ENCODE measurements at regions not wholly inside any gene's neighbourhood (a gene's known extent, or its start where the extent isn't known, plus 50 kb on each side); places are given as distances from the start of the nearest gene placed in this dataset.

DNA sequence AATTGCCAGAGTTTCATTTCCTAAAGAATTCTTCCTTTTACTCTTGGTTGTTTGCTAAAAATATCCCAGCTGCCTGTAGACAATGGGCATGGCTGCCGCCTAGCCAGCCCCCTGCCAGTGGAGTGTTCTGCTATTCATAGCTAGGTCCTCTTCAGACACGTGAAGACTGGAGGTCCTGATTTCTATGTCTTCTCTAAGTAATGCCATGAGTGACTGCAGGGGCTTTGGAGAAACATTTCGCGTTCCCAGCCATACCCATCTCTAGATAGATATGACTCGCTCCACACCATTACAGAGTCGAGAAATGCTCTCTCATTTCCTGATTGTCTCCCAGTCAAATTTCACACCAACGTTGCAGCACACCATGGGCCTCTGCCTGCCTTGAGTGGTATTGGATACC is 99.5 kb upstream of the BACE2 start:
- Mint-ChIP-seq H3K27ac (no peak overlapping the region), H3K4me1 (peaks cover 7% of the 10 kb centered on the region), H3K9me3 (no peaks in the 10 kb centered on the region), H3K27me3 (peaks cover 18% of the 10 kb centered on the region), H3K4me3 (no peak overlapping the region), H3K36me3 (no peaks in the 10 kb centered on the region)
- no peak for DNase-seq
- CTCF ChIA-PET = interaction anchor here (0.9 to 1.2 kb wide), 4 partner anchors 8 to 602 kb away, joined by 3 to 4 read pairs (median 4); no protein-coding TSS in a partner anchor

DNA sequence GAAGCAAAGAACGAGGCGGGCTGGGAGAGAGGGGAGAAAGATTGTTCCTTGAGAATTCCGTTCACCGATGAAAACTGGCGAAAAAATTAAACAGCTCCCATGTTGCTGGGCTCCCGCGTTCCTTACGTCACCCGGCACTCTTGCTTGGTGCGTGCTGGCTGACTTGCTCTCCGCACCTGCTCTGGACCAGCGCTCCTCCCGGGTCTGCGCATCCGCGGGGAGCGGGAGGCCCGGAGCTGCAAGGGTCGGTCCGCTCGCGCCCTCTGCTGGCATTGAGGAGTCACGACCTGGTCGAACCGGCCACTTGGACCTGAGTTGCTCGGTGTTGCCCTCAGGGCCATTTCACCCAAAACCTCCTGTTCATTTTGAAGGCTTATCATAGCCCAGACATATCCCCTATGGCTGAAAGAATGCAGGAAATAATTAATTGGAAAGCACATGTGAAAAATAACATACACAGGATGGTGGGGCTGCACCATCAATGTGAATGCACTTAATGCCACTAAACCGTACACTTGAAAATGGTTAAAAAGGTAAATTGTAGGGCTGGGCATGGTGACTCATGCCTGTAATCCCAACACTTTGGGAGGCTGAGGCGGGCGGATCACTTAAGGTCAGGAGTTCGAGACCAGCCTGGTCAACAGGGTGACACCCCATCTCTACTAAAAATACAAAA is 98.9 kb upstream of the BACE2 start:
- no peak overlapping the region for H3K27ac Mint-ChIP-seq
- H3K4me1 Mint-ChIP-seq = peaks cover 7% of the 10 kb centered on the region
- CTCF ChIA-PET = interaction anchor here (0.5 to 1.2 kb wide), 5 partner anchors 9 to 602 kb away, joined by 3 to 4 read pairs (median 4); no protein-coding TSS in a partner anchor

GRCh38 chr21:41070284-41070683 is 97.7 kb upstream of the BACE2 start:
- H3K9me3 Mint-ChIP-seq = no peaks in the 10 kb centered on the region
- CTCF ChIA-PET = no interaction called here

More for the DNA sequence above, 98.9 kb upstream of the BACE2 start:
- H3K9me3 Mint-ChIP-seq = no peaks in the 10 kb centered on the region
- peak; percentile 77 for DNase-seq
- H3K4me3 Mint-ChIP-seq = peak overlapping the region; percentile 19
- H3K27me3 Mint-ChIP-seq = peaks cover 18% of the 10 kb centered on the region
- no peaks in the 10 kb centered on the region for H3K36me3 Mint-ChIP-seq

DNA sequence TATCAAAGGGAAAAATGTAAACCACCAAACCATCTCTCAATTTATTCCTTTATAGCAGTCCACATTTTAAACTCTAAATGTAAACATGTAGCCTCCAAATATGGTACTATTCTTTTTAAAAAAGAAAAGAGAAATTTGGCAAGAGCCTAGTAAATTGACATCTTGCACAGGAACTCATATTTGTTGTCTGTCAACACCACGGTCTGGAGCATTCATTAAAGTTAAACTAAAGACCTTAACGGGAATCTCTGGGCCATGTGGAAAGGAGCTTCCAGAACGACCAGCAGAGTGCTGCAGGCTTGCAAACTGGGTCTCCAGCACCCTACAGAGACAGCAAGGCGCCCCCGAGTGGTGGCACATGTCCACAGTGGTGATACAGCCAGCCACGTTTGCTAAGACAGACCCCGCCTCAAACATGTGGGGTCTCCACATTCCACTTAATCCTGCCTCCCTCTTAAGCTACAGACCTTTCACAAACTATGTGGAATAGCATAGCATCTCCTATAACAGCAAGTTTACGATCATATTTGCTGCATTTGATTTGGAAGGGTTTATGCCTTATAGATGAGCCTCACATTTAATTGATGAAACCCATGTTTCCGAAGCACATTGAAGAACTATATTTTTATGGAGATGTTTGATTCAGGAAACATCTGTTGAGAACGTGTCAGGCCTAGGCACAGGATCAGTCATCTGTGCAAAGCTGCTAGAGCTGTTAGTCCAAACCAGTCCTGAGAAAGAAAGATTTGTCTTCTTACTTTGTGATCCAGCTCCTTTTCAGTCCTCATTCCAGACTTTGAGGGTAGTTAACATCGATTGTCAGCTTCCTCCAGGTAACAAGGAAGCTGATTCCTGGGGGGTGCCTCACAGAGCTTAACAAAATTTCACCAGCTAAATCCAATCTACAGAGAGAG is 96.4 kb upstream of the BACE2 start:
- Mint-ChIP-seq H3K4me1 (peaks cover 7% of the 10 kb centered on the region), H3K9me3 (no peaks in the 10 kb centered on the region), H3K36me3 (no peaks in the 10 kb centered on the region), H3K27ac (no peak overlapping the region), H3K27me3 (peaks cover 21% of the 10 kb centered on the region), H3K4me3 (no peak overlapping the region)
- DNase-seq = no peak
- CTCF ChIA-PET = no interaction called here

More at GRCh38 chr21:41070284-41070683, 97.7 kb upstream of the BACE2 start:
- H3K27ac Mint-ChIP-seq = no peak overlapping the region
- peaks cover 7% of the 10 kb centered on the region for H3K4me1 Mint-ChIP-seq
- no peak overlapping the region for H3K4me3 Mint-ChIP-seq
- H3K27me3 Mint-ChIP-seq = peaks cover 21% of the 10 kb centered on the region
- no peaks in the 10 kb centered on the region for H3K36me3 Mint-ChIP-seq
- DNase-seq = no peak

DNA sequence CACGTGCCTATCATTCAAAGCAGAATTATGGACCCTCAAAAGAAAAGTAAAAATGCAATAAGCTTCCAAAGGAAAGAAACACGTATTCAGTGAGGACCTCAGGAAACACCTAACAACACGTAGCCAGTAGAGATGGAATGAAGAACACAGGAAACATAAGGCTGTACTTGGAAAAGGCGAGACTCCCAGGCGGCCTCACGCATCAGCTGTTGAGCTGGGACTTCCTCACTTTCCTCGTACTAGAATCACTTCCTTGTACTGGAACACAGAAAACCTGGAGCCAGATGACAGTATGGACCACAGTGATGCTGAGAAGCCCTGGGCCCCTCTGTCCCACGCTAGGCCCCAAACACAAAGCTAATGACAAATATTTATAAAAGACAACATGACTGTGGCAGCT is 94.4 kb upstream of the BACE2 start:
- CTCF ChIA-PET = no interaction called here
- Mint-ChIP-seq H3K36me3 (no peaks in the 10 kb centered on the region), H3K4me1 (peaks cover 7% of the 10 kb centered on the region), H3K27ac (no peak overlapping the region), H3K27me3 (peaks cover 10% of the 10 kb centered on the region), H3K4me3 (no peak overlapping the region), H3K9me3 (no peaks in the 10 kb centered on the region)
- no peak for DNase-seq

- no peaks in the 10 kb centered on the region for H3K9me3 Mint-ChIP-seq
- no peaks in the 10 kb centered on the region for H3K36me3 Mint-ChIP-seq
- CTCF ChIA-PET = no interaction called here
- no peak overlapping the region for H3K4me3 Mint-ChIP-seq
- H3K4me1 Mint-ChIP-seq = no peaks in the 10 kb centered on the region
- H3K27ac Mint-ChIP-seq = no peak overlapping the region
- DNase-seq = no peak
- peaks cover 3% of the 10 kb centered on the region for H3K27me3 Mint-ChIP-seq
Measured at GRCh38 chr21:41074396-41075184, 93.4 kb upstream of the BACE2 start.

DNA sequence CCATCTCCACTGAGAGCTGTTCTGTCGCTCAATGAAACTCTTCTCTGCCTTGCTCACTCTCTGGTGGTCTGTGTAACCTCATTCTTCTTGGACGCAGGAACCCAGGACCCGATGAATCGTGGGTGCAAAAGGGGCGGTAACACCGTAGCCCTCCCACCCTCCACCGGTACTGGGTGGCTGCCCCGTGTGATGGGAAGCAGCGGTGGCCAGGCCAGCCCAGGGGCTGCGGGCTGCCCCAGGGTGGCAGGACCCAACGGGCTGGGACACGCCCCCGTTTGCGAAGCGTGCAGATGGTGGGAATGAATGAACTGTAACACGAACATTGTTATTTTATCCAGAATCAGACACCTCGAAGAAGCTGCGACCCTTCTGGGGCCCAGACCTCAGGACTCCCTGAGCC is 92.3 kb upstream of the BACE2 start:
- Mint-ChIP-seq H3K9me3 (no peaks in the 10 kb centered on the region), H3K27me3 (peaks cover 3% of the 10 kb centered on the region), H3K4me3 (no peak overlapping the region), H3K4me1 (no peaks in the 10 kb centered on the region), H3K27ac (no peak overlapping the region), H3K36me3 (no peaks in the 10 kb centered on the region)
- CTCF ChIA-PET = no interaction called here
- DNase-seq = no peak

DNA sequence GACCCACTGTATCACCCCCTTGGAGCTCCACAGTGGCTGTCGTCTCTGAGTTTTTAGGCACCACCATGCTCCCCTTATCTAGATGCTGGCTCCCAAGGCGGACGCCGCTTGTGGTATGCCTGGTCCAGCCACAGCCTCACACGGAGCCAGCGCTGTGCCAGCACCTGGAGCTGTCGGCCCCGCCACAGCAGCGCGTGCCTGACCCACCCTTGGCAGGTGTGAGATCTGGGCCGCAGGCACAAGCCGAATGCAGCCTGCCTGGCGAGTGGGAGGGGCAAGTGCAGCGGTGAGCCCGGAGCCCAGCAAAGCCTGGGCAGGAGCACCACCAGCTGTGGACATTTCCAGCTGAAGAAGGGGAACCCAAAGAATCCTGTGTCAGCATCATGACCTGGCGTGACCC is 91.9 kb upstream of the BACE2 start:
- no peak overlapping the region for H3K4me3 Mint-ChIP-seq
- H3K9me3 Mint-ChIP-seq = no peaks in the 10 kb centered on the region
- peaks cover 3% of the 10 kb centered on the region for H3K27me3 Mint-ChIP-seq
- CTCF ChIA-PET = no interaction called here
- H3K4me1 Mint-ChIP-seq = no peaks in the 10 kb centered on the region
- no peak overlapping the region for H3K27ac Mint-ChIP-seq
- DNase-seq = no peak
- H3K36me3 Mint-ChIP-seq = no peaks in the 10 kb centered on the region

DNA sequence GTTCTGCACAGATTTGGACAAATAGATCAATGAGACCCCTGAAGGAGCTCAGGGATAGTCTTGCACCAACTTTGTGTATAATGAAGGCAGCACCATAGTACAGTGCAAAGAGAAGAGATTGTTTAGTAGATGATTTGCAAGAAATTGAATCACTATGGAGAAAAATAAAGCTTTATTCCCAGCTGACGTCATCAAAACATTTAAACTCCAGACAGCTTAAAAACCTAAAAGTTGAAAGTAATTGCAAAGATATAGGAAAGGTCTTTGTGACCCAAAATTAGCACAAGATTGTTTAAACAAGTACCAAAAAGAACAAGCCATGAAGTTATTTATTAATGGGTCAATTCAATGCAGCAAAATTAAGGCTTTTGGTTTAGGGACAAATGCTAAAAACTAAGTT is 88.8 kb upstream of the BACE2 start:
- peaks cover 3% of the 10 kb centered on the region for H3K27me3 Mint-ChIP-seq
- no peak for DNase-seq
- CTCF ChIA-PET = no interaction called here
- H3K36me3 Mint-ChIP-seq = no peaks in the 10 kb centered on the region
- no peaks in the 10 kb centered on the region for H3K4me1 Mint-ChIP-seq
- H3K4me3 Mint-ChIP-seq = no peak overlapping the region
- H3K27ac Mint-ChIP-seq = no peak overlapping the region
- H3K9me3 Mint-ChIP-seq = no peaks in the 10 kb centered on the region

GRCh38 chr21:41080485-41081121 is 87.4 kb upstream of the BACE2 start:
- no peaks in the 10 kb centered on the region for H3K36me3 Mint-ChIP-seq
- no peak overlapping the region for H3K4me3 Mint-ChIP-seq
- CTCF ChIA-PET = no interaction called here
- H3K4me1 Mint-ChIP-seq = no peaks in the 10 kb centered on the region
- H3K9me3 Mint-ChIP-seq = no peaks in the 10 kb centered on the region
- H3K27ac Mint-ChIP-seq = no peak overlapping the region
- DNase-seq = no peak
- no peaks in the 10 kb centered on the region for H3K27me3 Mint-ChIP-seq

DNA sequence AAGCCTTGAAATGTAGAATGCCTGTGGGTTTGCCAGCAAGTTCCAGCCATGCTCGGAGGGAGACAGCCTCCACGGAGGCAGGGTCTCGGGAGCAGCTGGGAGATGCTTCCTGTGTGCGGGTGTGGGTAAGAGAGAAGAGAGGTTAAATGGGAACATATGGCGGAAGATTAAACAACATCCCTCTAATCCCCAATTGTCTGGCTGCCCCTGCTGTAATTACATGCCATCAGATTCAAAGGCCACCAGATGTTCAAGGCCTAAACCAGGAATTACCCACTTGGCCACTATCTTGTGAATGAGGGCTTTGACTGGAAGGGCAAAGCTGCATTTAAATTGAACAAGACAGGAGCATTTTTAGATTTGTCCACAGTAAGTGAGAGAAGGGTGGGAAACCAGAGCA is 81.4 kb upstream of the BACE2 start:
- H3K27ac Mint-ChIP-seq = no peak overlapping the region
- H3K36me3 Mint-ChIP-seq = no peaks in the 10 kb centered on the region
- CTCF ChIA-PET = no interaction called here
- H3K4me3 Mint-ChIP-seq = no peak overlapping the region
- H3K27me3 Mint-ChIP-seq = no peaks in the 10 kb centered on the region
- H3K4me1 Mint-ChIP-seq = no peaks in the 10 kb centered on the region
- H3K9me3 Mint-ChIP-seq = no peaks in the 10 kb centered on the region
- no peak for DNase-seq

GRCh38 chr21:41090981-41091380 is 77.0 kb upstream of the BACE2 start:
- no peaks in the 10 kb centered on the region for H3K27me3 Mint-ChIP-seq
- CTCF ChIA-PET = no interaction called here
- no peak for DNase-seq
- no peaks in the 10 kb centered on the region for H3K9me3 Mint-ChIP-seq
- H3K36me3 Mint-ChIP-seq = no peaks in the 10 kb centered on the region
- no peak overlapping the region for H3K27ac Mint-ChIP-seq
- no peaks in the 10 kb centered on the region for H3K4me1 Mint-ChIP-seq
- no peak overlapping the region for H3K4me3 Mint-ChIP-seq

DNA sequence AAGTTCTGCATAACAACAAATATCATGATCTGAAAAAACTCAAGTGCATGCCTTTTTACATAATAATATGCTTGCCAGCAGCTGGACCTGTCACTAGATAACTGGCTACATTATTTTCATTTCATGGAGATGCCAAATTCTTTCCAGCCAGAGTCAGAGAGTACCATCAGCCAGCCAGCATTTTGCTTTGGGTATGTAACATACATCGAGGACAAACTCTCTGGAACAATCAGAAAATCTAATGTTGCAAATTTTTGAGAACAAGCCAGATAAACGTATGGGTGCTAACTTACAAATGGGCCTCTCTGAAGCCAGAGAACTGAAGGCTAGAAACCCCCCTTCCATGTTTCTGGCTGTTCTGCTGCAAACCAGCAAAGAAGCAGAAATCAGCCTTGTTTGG is 76.3 kb upstream of the BACE2 start:
- Mint-ChIP-seq H3K9me3 (no peaks in the 10 kb centered on the region), H3K27me3 (no peaks in the 10 kb centered on the region), H3K4me1 (no peaks in the 10 kb centered on the region), H3K27ac (no peak overlapping the region), H3K4me3 (no peak overlapping the region), H3K36me3 (no peaks in the 10 kb centered on the region)
- CTCF ChIA-PET = no interaction called here
- no peak for DNase-seq

DNA sequence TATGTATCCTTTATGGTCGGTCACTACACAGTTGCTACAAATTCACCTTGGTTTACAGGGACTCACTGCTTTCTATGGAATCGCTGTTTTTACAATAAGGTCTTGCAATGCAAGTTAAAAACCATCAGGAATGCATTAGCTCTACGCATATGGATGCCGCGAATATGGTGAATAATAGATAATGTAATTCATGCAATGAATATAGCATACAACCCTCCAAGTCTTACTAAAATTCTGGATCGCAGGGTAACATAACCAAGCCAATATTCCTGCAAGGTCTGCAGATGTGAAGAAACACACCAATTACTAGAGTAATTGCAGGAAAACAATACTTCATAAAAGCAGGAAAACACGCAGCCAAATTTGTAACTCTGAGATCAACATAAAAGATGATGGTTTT is 75.6 kb upstream of the BACE2 start:
- DNase-seq = no peak
- CTCF ChIA-PET = no interaction called here
- Mint-ChIP-seq H3K27ac (no peak overlapping the region), H3K9me3 (no peaks in the 10 kb centered on the region), H3K27me3 (no peaks in the 10 kb centered on the region), H3K36me3 (no peaks in the 10 kb centered on the region), H3K4me3 (no peak overlapping the region), H3K4me1 (no peaks in the 10 kb centered on the region)

All from activated naive CD4-positive, alpha-beta T cell treated with anti-CD3 and anti-CD28 coated beads, Interleukin-2, amount 10 ng/mL, durations not matched to agents 7 days and 5 days (primary cell).